ENCODE measurements at regions not wholly inside any gene's neighbourhood (a gene's known extent, or its start where the extent isn't known, plus 50 kb on each side); places are given as distances from the start of the nearest gene placed in this dataset.

- Histone ChIP-seq H3K27me3 (replicated peaks; ENCODE audit: control insufficient read depth, insufficient read depth, low read length) (no peaks in the 10 kb centered on the region), H3K4me3 (replicated peaks; ENCODE audit: low read depth, low read length) (no peak overlapping the region), H3K36me3 (ENCODE audit: control insufficient read depth, insufficient read depth, low read length) (no peaks in the 10 kb centered on the region)
- no peak for DNase-seq (ENCODE audit: extremely low read depth, insufficient read length)
- TF ChIP-seq, protein P1, sequence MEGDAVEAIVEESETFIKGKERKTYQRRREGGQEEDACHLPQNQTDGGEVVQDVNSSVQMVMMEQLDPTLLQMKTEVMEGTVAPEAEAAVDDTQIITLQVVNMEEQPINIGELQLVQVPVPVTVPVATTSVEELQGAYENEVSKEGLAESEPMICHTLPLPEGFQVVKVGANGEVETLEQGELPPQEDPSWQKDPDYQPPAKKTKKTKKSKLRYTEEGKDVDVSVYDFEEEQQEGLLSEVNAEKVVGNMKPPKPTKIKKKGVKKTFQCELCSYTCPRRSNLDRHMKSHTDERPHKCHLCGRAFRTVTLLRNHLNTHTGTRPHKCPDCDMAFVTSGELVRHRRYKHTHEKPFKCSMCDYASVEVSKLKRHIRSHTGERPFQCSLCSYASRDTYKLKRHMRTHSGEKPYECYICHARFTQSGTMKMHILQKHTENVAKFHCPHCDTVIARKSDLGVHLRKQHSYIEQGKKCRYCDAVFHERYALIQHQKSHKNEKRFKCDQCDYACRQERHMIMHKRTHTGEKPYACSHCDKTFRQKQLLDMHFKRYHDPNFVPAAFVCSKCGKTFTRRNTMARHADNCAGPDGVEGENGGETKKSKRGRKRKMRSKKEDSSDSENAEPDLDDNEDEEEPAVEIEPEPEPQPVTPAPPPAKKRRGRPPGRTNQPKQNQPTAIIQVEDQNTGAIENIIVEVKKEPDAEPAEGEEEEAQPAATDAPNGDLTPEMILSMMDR (IDR thresholded peaks at IDR 0.05; ENCODE audit: insufficient read depth, low read length, poor library complexity, severe bottlenecking), result no peak
These were observed 374.4 kb downstream of the MMUT start for GRCh38 chr6:49088631-49089030.

GRCh38 chr6:49087369-49087768, 375.7 kb downstream of the MMUT start:
- no peak for DNase-seq (ENCODE audit: extremely low read depth, insufficient read length)
- no peak overlapping the region for H3K4me3 ChIP-seq (replicated peaks; ENCODE audit: low read depth, low read length)
- no peaks in the 10 kb centered on the region for H3K27me3 ChIP-seq (replicated peaks; ENCODE audit: control insufficient read depth, insufficient read depth, low read length)
- TF ChIP-seq, protein P1 (IDR thresholded peaks at IDR 0.05; ENCODE audit: insufficient read depth, low read length, poor library complexity, severe bottlenecking), result no peak
- H3K36me3 ChIP-seq (ENCODE audit: control insufficient read depth, insufficient read depth, low read length), result no peaks in the 10 kb centered on the region

GRCh38 chr6:49082611-49083010, 380.4 kb downstream of the MMUT start:
- no peak for DNase-seq (ENCODE audit: extremely low read depth, insufficient read length)
- no peak overlapping the region for H3K4me3 ChIP-seq (replicated peaks; ENCODE audit: low read depth, low read length)
- no peaks in the 10 kb centered on the region for H3K36me3 ChIP-seq (ENCODE audit: control insufficient read depth, insufficient read depth, low read length)
- no peaks in the 10 kb centered on the region for H3K27me3 ChIP-seq (replicated peaks; ENCODE audit: control insufficient read depth, insufficient read depth, low read length)
- TF ChIP-seq, protein P1 (IDR thresholded peaks at IDR 0.05; ENCODE audit: insufficient read depth, low read length, poor library complexity, severe bottlenecking), result no peak

DNA sequence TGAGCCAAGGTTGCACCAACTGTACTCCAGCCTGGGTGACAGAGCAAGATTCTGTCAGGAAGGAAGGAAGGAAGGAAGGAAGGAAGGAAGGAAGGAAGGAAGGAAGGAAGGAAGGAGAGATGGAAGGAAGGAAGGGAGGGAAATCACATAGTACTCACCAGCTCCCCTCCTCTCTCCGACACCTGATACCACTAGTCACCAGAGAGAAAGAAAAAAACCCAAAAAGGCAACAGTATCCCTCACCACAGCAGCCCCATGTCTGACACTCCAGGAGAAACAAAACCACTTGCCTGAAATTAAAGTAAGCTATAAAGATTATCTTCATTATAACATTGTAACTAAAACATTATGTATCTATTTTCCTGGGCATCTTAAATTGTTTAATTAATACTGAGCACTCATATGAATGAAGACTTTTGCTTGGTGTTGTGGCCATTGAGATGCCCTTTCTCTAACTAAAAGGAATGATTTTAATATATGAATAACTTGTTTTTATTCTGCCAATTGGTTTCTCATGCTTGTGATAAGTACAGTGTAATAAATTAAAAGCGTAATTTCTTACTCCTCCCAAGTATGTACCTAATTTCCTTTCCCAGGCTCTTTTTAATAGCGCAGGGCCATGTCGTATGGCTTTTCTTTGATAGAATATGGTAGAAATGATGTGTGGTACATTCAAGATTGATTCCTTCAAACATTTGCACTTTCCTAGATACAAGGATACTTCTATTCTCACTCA, 390.0 kb downstream of the MMUT start:
- no peak for DNase-seq (ENCODE audit: extremely low read depth, insufficient read length)
- H3K27me3 ChIP-seq (replicated peaks; ENCODE audit: control insufficient read depth, insufficient read depth, low read length), result no peaks in the 10 kb centered on the region
- no peak overlapping the region for H3K4me3 ChIP-seq (replicated peaks; ENCODE audit: low read depth, low read length)
- TF ChIP-seq, protein P1 (IDR thresholded peaks at IDR 0.05; ENCODE audit: insufficient read depth, low read length, poor library complexity, severe bottlenecking), result no peak
- no peaks in the 10 kb centered on the region for H3K36me3 ChIP-seq (ENCODE audit: control insufficient read depth, insufficient read depth, low read length)

GRCh38 chr6:49072146-49072545, 390.9 kb downstream of the MMUT start:
- Histone ChIP-seq H3K4me3 (replicated peaks; ENCODE audit: low read depth, low read length) (no peak overlapping the region), H3K27me3 (replicated peaks; ENCODE audit: control insufficient read depth, insufficient read depth, low read length) (no peaks in the 10 kb centered on the region), H3K36me3 (ENCODE audit: control insufficient read depth, insufficient read depth, low read length) (no peaks in the 10 kb centered on the region)
- DNase-seq (ENCODE audit: extremely low read depth, insufficient read length), result no peak
- TF ChIP-seq, protein P1 (IDR thresholded peaks at IDR 0.05; ENCODE audit: insufficient read depth, low read length, poor library complexity, severe bottlenecking), result no peak

DNA sequence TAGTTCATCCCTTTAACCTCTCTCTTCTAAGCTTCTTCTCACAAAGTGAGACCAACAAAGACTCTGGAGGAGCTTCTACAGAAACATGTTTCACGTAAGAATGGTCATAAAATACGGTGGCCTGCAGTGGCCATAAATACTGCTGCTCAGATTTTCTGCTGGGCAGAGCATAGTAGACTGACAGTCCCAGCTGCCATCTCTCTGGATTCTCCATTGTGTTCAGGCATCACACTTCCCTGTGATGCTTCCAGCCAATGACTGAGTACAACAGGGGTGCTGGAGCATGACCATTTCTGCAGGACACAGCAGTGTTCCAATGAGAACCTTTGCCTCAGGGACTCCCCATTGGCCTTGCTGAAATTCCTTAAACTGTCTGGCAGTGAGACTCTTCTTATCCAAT, 392.6 kb downstream of the MMUT start:
- DNase-seq (ENCODE audit: extremely low read depth, insufficient read length), result no peak
- TF ChIP-seq, protein P1 (IDR thresholded peaks at IDR 0.05; ENCODE audit: insufficient read depth, low read length, poor library complexity, severe bottlenecking), result no peak
- H3K4me3 ChIP-seq (replicated peaks; ENCODE audit: low read depth, low read length), result no peak overlapping the region
- H3K27me3 ChIP-seq (replicated peaks; ENCODE audit: control insufficient read depth, insufficient read depth, low read length), result no peaks in the 10 kb centered on the region
- H3K36me3 ChIP-seq (ENCODE audit: control insufficient read depth, insufficient read depth, low read length), result no peaks in the 10 kb centered on the region
